IPS-NIHi7 (cell line): ENCODE measurements at regions not wholly inside any gene's neighbourhood (a gene's known extent, or its start where the extent isn't known, plus 50 kb on each side); places are given as distances from the start of the nearest gene placed in this dataset.

Experiments used
- DNase-seq: peaks from one replicate; pipeline ENCODE4 v3.0.0; 2012; ENCODE audit warnings: mixed read lengths; ENCODE audit errors: extremely low spot score

- DNase-seq = no peak
These were observed 625.8 kb upstream of the FANCL start for GRCh38 chr2:58866946-58867345.

- no peak for DNase-seq
These were observed 625.4 kb upstream of the FANCL start for GRCh38 chr2:58866527-58866926.

- peak; percentile 75 for DNase-seq
These were observed 624.9 kb upstream of the FANCL start for GRCh38 chr2:58866040-58866439.

- no peak for DNase-seq
These were observed 624.3 kb upstream of the FANCL start for GRCh38 chr2:58865436-58865835.

- DNase-seq = no peak
These were observed 621.1 kb upstream of the FANCL start for GRCh38 chr2:58862244-58862643.

- no peak for DNase-seq
These were observed 619.5 kb upstream of the FANCL start for GRCh38 chr2:58860586-58860985.

GRCh38 chr2:58856100-58856499, 615.0 kb upstream of the FANCL start:
- DNase-seq = peak; percentile 12

- peak; percentile 28 for DNase-seq
These were observed 612.3 kb upstream of the FANCL start for GRCh38 chr2:58853420-58853819.

GRCh38 chr2:58852905-58853304, 611.8 kb upstream of the FANCL start:
- DNase-seq = no peak

GRCh38 chr2:58852243-58852642, 611.1 kb upstream of the FANCL start:
- DNase-seq = no peak

- no peak for DNase-seq
These were observed 610.5 kb upstream of the FANCL start for GRCh38 chr2:58851598-58851997.

GRCh38 chr2:58845011-58845410, 603.9 kb upstream of the FANCL start:
- no peak for DNase-seq

GRCh38 chr2:58842501-58843155, 601.5 kb upstream of the FANCL start:
- DNase-seq = no peak

- DNase-seq = peak; percentile 79
These were observed 593.3 kb upstream of the FANCL start for GRCh38 chr2:58834404-58834803.

- no peak for DNase-seq
These were observed 585.7 kb upstream of the FANCL start for GRCh38 chr2:58826795-58827194.

- no peak for DNase-seq
These were observed 571.7 kb upstream of the FANCL start for GRCh38 chr2:58812771-58813344.

GRCh38 chr2:58805126-58805525, 564.0 kb upstream of the FANCL start:
- DNase-seq = no peak

GRCh38 chr2:58803192-58803591, 562.1 kb upstream of the FANCL start:
- DNase-seq = no peak

GRCh38 chr2:58800881-58801280, 559.8 kb upstream of the FANCL start:
- DNase-seq = no peak

GRCh38 chr2:58798676-58799208, 557.6 kb upstream of the FANCL start:
- no peak for DNase-seq

- no peak for DNase-seq
These were observed 555.2 kb upstream of the FANCL start for GRCh38 chr2:58796239-58796910.

GRCh38 chr2:58794916-58795315, 553.8 kb upstream of the FANCL start:
- DNase-seq = no peak

GRCh38 chr2:58794103-58794502, 553.0 kb upstream of the FANCL start:
- no peak for DNase-seq
